ENCODE measurements at regions not wholly inside any gene's neighbourhood (a gene's known extent, or its start where the extent isn't known, plus 50 kb on each side); places are given as distances from the start of the nearest gene placed in this dataset.

DNA sequence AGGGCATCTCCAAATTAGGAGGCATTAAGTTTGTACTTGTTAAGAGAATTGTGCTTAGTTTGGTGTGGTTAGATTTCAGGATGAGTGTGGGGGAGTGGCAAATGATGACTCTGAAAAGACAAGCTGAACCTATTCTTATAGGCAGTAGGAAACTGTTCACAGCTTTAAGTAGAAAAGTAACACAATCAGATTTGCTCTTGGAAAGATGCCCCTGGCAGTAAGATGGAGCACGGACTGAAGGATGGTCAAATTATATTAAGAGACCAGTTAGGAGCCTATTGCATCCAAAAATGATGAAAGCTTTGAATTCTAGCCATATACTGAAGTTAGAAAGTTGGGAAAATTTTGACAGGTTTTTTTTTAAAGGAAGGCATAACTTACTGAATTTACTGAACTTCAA lies 254.2 kb upstream of the MEF2C start:
- H3K4me1 Mint-ChIP-seq (ENCODE audit: low read depth, unreplicated experiment) = no peaks in the 10 kb centered on the region

DNA sequence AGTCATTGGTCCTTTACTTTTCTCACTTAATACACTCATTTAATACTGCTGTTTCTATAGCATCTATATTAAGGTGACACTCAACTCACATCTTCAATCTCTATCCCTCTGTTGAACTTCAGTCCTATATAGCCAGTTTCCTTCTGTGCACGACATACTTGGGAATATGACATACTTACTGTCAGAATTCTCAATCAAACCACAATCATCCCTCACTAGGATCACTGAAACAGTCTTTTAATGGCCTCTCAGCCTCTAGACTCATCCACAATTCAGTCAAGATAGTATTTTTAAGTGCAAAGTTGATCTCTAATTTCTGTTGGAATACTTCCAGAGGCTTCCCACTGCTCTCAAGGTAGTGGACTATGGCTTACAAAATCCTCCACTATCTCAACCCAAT lies 251.0 kb upstream of the MEF2C start:
- Mint-ChIP-seq H3K4me1 (ENCODE audit: low read depth, unreplicated experiment) (no peaks in the 10 kb centered on the region), H3K36me3 (ENCODE audit: unreplicated experiment) (no peaks in the 10 kb centered on the region), H3K4me3 (ENCODE audit: unreplicated experiment) (no peak overlapping the region), H3K27ac (ENCODE audit: unreplicated experiment) (no peak overlapping the region), H3K9me3 (ENCODE audit: unreplicated experiment) (no peaks in the 10 kb centered on the region), H3K27me3 (ENCODE audit: unreplicated experiment) (no peaks in the 10 kb centered on the region)
- no peak for TF ChIP-seq CTCF (IDR thresholded peaks at IDR 0.05; ENCODE audit: partially characterized antibody, unreplicated experiment)
- no peak for DNase-seq

More for the DNA sequence above, 254.2 kb upstream of the MEF2C start:
- H3K4me3 Mint-ChIP-seq (ENCODE audit: unreplicated experiment) = no peak overlapping the region
- no peaks in the 10 kb centered on the region for H3K27me3 Mint-ChIP-seq (ENCODE audit: unreplicated experiment)
- no peak for DNase-seq
- H3K27ac Mint-ChIP-seq (ENCODE audit: unreplicated experiment) = no peak overlapping the region
- H3K9me3 Mint-ChIP-seq (ENCODE audit: unreplicated experiment) = no peaks in the 10 kb centered on the region
- TF ChIP-seq CTCF (IDR thresholded peaks at IDR 0.05; ENCODE audit: partially characterized antibody, unreplicated experiment) = no peak
- no peaks in the 10 kb centered on the region for H3K36me3 Mint-ChIP-seq (ENCODE audit: unreplicated experiment)

- no peaks in the 10 kb centered on the region for H3K4me1 Mint-ChIP-seq (ENCODE audit: low read depth, unreplicated experiment)
- DNase-seq = no peak
- H3K27ac Mint-ChIP-seq (ENCODE audit: unreplicated experiment) = no peak overlapping the region
- H3K27me3 Mint-ChIP-seq (ENCODE audit: unreplicated experiment) = no peaks in the 10 kb centered on the region
- no peaks in the 10 kb centered on the region for H3K9me3 Mint-ChIP-seq (ENCODE audit: unreplicated experiment)
- no peak for TF ChIP-seq CTCF (IDR thresholded peaks at IDR 0.05; ENCODE audit: partially characterized antibody, unreplicated experiment)
- H3K4me3 Mint-ChIP-seq (ENCODE audit: unreplicated experiment) = no peak overlapping the region
- H3K36me3 Mint-ChIP-seq (ENCODE audit: unreplicated experiment) = no peaks in the 10 kb centered on the region
Measured at GRCh38 chr5:89133129-89133528, 250.1 kb upstream of the MEF2C start.

- Mint-ChIP-seq H3K4me1 (ENCODE audit: low read depth, unreplicated experiment) (no peaks in the 10 kb centered on the region), H3K9me3 (ENCODE audit: unreplicated experiment) (no peaks in the 10 kb centered on the region)
Measured at GRCh38 chr5:89130851-89131250, 247.9 kb upstream of the MEF2C start.

DNA sequence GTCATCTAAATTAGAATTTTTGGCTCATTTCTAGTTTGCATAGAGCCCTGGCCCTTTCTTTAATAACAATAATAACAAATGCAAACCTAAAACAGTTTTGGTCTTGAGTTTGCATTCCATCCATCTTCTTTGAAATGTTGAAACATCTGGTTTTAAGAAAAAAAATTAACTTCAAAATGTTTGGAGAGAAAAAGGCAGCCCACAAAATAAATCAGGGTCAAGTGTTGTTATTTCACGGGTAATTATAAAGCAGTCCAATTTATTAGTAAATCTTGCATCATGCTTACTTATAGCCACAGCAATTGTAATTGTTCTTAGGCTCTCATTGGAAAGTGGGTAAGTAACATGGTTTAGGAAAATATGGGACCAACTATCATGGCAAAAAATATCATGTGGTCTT lies 247.0 kb upstream of the MEF2C start:
- H3K4me1 Mint-ChIP-seq (ENCODE audit: low read depth, unreplicated experiment) = no peaks in the 10 kb centered on the region
- H3K27ac Mint-ChIP-seq (ENCODE audit: unreplicated experiment) = no peak overlapping the region
- H3K9me3 Mint-ChIP-seq (ENCODE audit: unreplicated experiment) = no peaks in the 10 kb centered on the region
- DNase-seq = no peak
- no peak overlapping the region for H3K4me3 Mint-ChIP-seq (ENCODE audit: unreplicated experiment)
- TF ChIP-seq CTCF (IDR thresholded peaks at IDR 0.05; ENCODE audit: partially characterized antibody, unreplicated experiment) = no peak
- H3K36me3 Mint-ChIP-seq (ENCODE audit: unreplicated experiment) = no peaks in the 10 kb centered on the region
- H3K27me3 Mint-ChIP-seq (ENCODE audit: unreplicated experiment) = no peaks in the 10 kb centered on the region

More at GRCh38 chr5:89130851-89131250, 247.9 kb upstream of the MEF2C start:
- DNase-seq = no peak
- H3K27me3 Mint-ChIP-seq (ENCODE audit: unreplicated experiment) = no peaks in the 10 kb centered on the region
- no peaks in the 10 kb centered on the region for H3K36me3 Mint-ChIP-seq (ENCODE audit: unreplicated experiment)
- H3K27ac Mint-ChIP-seq (ENCODE audit: unreplicated experiment) = no peak overlapping the region
- TF ChIP-seq CTCF (IDR thresholded peaks at IDR 0.05; ENCODE audit: partially characterized antibody, unreplicated experiment) = no peak
- H3K4me3 Mint-ChIP-seq (ENCODE audit: unreplicated experiment) = no peak overlapping the region
